ENCODE measurements at regions not wholly inside any gene's neighbourhood (a gene's known extent, or its start where the extent isn't known, plus 50 kb on each side); places are given as distances from the start of the nearest gene placed in this dataset.

DNA sequence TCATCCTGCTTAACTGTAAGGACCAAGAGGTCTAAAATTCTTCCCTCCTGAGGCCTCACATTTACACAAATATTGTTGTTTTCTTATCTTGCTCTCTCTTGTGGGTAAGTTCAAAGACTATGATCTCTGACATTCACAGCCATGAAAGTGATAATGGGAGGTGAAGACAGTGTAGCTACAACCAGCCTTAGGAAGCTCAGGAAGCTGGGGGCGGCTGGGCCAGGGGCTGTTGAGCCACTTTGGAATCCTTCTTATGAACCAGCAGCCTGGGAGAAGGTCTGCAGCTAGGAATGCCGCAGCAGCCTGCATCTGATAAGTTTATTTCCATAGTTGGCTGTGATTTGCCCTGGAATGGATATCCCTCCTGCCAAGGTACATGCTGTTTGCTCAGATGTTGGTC is 316.2 kb downstream of the STIM2 start:
- no peaks in the 10 kb centered on the region for H3K36me3 ChIP-seq
- no peaks in the 10 kb centered on the region for H3K4me1 ChIP-seq
- DNase-seq: no peak
- no peak overlapping the region for H3K27ac ChIP-seq
- H3K27me3 ChIP-seq: no peaks in the 10 kb centered on the region
- intact Hi-C loops (cut with DNase I): no loop called here
- 0 to 50% methylated on average over 2 of the region's 2 CpGs for WGBS, 2 donors
- no peaks in the 10 kb centered on the region for H3K9me3 ChIP-seq
- TF ChIP-seq, protein P1, sequence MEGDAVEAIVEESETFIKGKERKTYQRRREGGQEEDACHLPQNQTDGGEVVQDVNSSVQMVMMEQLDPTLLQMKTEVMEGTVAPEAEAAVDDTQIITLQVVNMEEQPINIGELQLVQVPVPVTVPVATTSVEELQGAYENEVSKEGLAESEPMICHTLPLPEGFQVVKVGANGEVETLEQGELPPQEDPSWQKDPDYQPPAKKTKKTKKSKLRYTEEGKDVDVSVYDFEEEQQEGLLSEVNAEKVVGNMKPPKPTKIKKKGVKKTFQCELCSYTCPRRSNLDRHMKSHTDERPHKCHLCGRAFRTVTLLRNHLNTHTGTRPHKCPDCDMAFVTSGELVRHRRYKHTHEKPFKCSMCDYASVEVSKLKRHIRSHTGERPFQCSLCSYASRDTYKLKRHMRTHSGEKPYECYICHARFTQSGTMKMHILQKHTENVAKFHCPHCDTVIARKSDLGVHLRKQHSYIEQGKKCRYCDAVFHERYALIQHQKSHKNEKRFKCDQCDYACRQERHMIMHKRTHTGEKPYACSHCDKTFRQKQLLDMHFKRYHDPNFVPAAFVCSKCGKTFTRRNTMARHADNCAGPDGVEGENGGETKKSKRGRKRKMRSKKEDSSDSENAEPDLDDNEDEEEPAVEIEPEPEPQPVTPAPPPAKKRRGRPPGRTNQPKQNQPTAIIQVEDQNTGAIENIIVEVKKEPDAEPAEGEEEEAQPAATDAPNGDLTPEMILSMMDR (IDR thresholded peaks at IDR 0.05): no peak
- no peak for TF ChIP-seq POLR2A (IDR thresholded peaks at IDR 0.05)
- no peak overlapping the region for H3K4me3 ChIP-seq

DNA sequence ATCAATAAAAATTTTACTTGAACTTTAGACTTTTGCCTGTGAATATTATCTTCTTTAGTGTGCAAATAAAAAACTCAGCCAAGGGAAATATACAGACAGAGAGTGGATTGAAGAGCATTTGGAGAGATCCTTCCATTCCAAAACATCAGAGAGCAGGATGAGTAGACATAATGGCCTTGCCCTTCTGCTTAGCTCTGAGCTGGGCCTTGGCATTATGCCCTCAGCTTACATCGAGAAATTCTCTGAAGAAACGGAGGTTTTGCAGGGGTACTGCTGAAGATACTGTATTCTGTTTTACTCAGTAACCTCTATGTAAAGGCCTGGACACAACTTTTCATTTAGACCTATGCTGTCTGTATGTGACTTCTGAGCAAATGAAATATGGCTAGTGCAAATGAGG is 317.4 kb downstream of the STIM2 start:
- no peak for TF ChIP-seq POLR2A (IDR thresholded peaks at IDR 0.05)
- 37 to 58% methylated on average over 2 of the region's 2 CpGs for WGBS, 2 donors
- Histone ChIP-seq H3K36me3 (no peaks in the 10 kb centered on the region), H3K9me3 (no peaks in the 10 kb centered on the region), H3K27me3 (no peaks in the 10 kb centered on the region), H3K27ac (no peak overlapping the region), H3K4me3 (no peak overlapping the region), H3K4me1 (no peaks in the 10 kb centered on the region)
- intact Hi-C loops (cut with DNase I): no loop called here
- DNase-seq: no peak

DNA sequence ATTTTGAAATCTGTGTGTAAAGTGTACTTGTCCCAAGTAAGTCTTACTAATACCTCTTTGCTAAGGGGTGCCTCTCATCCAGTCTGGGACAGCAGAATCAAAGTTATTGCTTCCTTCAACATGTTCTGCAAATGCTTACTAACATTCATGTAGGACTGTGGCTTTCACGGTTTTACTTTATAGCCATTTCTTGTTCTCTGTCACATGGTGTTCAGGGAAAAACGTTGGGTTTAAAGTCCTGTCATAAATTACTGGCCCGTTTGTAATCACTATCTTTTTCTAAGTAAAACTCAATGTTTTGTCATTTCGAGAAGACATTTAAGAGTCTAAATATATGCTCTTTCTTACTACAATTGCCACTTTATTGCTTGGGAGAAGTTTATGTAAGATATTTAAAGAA is 321.1 kb downstream of the STIM2 start:
- TF ChIP-seq POLR2A (IDR thresholded peaks at IDR 0.05): no peak
- TF ChIP-seq, protein P1 (IDR thresholded peaks at IDR 0.05): no peak
- Histone ChIP-seq H3K27me3 (no peaks in the 10 kb centered on the region), H3K27ac (no peak overlapping the region), H3K4me1 (no peaks in the 10 kb centered on the region), H3K4me3 (no peak overlapping the region), H3K36me3 (no peaks in the 10 kb centered on the region), H3K9me3 (no peaks in the 10 kb centered on the region)
- DNase-seq: no peak
- 35 to 41% methylated on average over 4 of the region's 4 CpGs for WGBS, 2 donors
- intact Hi-C loops (cut with DNase I): no loop called here

DNA sequence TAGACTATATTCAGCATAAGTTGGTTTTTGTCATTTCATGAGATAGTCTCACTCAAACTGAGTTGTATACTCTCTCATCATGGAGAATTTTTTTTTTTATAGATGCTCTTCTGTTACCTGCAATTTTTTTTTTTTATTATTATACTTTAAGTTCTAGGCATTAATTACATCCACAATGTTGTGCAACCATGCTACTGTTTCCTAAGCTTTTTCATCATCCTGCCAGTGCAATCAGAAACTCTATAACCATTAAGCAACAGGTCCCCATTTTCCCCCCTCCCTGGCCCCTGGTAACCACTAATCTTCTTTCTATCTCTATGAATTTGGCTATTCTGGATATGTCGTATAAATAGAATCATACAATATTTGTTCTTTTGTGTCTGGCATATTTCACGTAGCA is 321.6 kb downstream of the STIM2 start:
- Histone ChIP-seq H3K36me3 (no peaks in the 10 kb centered on the region), H3K27me3 (no peaks in the 10 kb centered on the region), H3K4me1 (no peaks in the 10 kb centered on the region), H3K9me3 (no peaks in the 10 kb centered on the region), H3K4me3 (no peak overlapping the region), H3K27ac (no peak overlapping the region)
- intact Hi-C loops (cut with DNase I): no loop called here
- DNase-seq: no peak
- TF ChIP-seq, protein P1 (IDR thresholded peaks at IDR 0.05): no peak
- WGBS, 2 donors: 84 to 98% methylated on average over 2 of the region's 2 CpGs

DNA sequence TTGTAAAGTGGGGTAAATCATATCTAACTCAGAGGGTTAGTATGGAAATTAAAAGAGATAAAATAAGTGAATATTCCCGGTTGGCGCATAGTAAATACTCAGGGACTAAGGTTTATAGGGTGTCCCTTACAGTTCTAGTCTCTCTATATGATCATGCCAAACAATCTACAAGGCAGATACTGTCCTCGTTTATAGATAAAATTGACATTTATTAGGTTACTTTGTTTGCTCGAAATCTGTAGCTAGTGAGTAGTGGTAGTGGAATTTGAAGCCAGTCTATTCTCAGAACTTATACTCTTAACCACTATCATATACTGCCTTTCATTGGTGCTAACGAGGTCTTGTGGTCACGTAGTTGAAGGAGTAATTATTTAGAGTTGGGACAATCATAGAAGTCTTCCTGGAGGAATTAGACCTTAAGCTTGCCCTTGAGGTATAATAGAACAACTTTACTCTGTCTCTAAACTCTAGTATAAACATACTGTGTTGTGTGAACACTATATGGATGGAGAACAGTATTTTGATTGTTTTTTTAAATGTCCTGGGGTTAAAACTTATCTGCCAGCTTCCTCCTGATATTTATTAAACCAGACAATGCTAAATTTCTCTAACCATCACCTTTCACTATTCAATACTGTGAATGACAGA is 324.0 kb downstream of the STIM2 start:
- intact Hi-C loops (cut with DNase I): no loop called here
- H3K36me3 ChIP-seq: no peaks in the 10 kb centered on the region
- no peaks in the 10 kb centered on the region for H3K4me1 ChIP-seq
- TF ChIP-seq, protein P1 (IDR thresholded peaks at IDR 0.05): no peak
- no peak for TF ChIP-seq POLR2A (IDR thresholded peaks at IDR 0.05)
- WGBS, 2 donors: 53 to 56% methylated on average over 6 of the region's 6 CpGs
- no peak overlapping the region for H3K4me3 ChIP-seq
- no peaks in the 10 kb centered on the region for H3K9me3 ChIP-seq
- H3K27ac ChIP-seq: no peak overlapping the region
- H3K27me3 ChIP-seq: no peaks in the 10 kb centered on the region
- DNase-seq: no peak

DNA sequence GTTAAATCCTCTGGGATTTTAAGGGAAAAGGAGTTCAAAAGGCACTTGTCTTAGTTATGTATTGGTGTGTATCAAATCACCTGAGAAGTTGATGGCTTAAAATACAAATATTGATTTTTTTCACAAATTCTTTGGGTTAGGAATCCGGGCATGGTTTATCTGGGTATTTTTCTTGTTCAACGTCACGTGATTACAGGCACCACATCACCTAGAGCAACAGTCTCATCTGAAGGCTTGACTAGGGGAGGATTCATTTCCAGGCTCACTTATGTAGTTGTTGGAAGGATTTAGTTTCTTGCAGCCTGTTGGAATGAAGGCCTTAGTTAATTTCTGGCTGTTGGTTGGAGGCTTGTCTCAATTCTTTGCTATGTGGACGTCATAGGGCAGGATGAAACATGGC is 326.1 kb downstream of the STIM2 start:
- Histone ChIP-seq H3K4me1 (no peaks in the 10 kb centered on the region), H3K36me3 (no peaks in the 10 kb centered on the region), H3K27ac (no peak overlapping the region), H3K4me3 (no peak overlapping the region), H3K27me3 (no peaks in the 10 kb centered on the region), H3K9me3 (no peaks in the 10 kb centered on the region)
- WGBS, 2 donors: 75% methylated on average over 3 to 4 of the region's 4 CpGs
- intact Hi-C loops (cut with DNase I): no loop called here
- no peak for DNase-seq
- TF ChIP-seq, protein P1 (IDR thresholded peaks at IDR 0.05): no peak
- no peak for TF ChIP-seq POLR2A (IDR thresholded peaks at IDR 0.05)
